ENCODE measurements at regions not wholly inside any gene's neighbourhood (a gene's known extent, or its start where the extent isn't known, plus 50 kb on each side); places are given as distances from the start of the nearest gene placed in this dataset.

DNA sequence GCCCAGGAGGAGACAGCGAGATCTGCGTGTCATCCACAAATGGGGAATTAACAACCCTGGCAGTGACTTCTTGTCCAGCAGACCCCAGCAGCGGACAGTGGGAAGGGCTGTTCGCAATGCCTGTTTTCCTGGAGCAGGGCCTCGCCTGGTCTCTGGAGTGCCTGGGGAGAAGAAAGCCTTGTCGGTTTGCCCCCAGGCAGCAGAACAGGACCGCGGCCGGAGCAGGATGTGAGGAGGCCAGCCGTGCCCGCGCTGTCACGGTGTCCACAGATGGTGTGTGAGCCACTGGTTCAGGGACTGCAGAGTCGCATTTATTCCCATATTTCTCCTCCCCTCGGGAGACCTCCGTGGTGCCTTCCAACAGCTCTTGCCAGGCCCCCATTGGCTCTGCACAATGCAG is 68.5 kb upstream of the GSE1 start:
- Histone ChIP-seq H3K4me1 (peaks cover 0 to 27% (median 6%) of the 10 kb centered on the region in 4 donors), H3K27ac (no peak overlapping the region), H3K4me3 (no peak overlapping the region), H3K36me3 (peaks cover 0 to 6% (median 0%) of the 10 kb centered on the region in 3 donors), H3K27me3 (no peaks in the 10 kb centered on the region), H3K9me3 (peaks cover 0 to 5% (median 1%) of the 10 kb centered on the region in 4 donors)
- WGBS, 2 donors, result 76 to 83% methylated on average over 16 of the region's 16 CpGs
- TF ChIP-seq POLR2A (IDR thresholded peaks at IDR 0.05) (no peak), EP300 (IDR thresholded peaks at IDR 0.05) (no peak)
- TF ChIP-seq, protein P1, sequence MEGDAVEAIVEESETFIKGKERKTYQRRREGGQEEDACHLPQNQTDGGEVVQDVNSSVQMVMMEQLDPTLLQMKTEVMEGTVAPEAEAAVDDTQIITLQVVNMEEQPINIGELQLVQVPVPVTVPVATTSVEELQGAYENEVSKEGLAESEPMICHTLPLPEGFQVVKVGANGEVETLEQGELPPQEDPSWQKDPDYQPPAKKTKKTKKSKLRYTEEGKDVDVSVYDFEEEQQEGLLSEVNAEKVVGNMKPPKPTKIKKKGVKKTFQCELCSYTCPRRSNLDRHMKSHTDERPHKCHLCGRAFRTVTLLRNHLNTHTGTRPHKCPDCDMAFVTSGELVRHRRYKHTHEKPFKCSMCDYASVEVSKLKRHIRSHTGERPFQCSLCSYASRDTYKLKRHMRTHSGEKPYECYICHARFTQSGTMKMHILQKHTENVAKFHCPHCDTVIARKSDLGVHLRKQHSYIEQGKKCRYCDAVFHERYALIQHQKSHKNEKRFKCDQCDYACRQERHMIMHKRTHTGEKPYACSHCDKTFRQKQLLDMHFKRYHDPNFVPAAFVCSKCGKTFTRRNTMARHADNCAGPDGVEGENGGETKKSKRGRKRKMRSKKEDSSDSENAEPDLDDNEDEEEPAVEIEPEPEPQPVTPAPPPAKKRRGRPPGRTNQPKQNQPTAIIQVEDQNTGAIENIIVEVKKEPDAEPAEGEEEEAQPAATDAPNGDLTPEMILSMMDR (IDR thresholded peaks at IDR 0.05), result no peak
- DNase-seq (ENCODE audit: low spot score in 2 of 2), result no peak

DNA sequence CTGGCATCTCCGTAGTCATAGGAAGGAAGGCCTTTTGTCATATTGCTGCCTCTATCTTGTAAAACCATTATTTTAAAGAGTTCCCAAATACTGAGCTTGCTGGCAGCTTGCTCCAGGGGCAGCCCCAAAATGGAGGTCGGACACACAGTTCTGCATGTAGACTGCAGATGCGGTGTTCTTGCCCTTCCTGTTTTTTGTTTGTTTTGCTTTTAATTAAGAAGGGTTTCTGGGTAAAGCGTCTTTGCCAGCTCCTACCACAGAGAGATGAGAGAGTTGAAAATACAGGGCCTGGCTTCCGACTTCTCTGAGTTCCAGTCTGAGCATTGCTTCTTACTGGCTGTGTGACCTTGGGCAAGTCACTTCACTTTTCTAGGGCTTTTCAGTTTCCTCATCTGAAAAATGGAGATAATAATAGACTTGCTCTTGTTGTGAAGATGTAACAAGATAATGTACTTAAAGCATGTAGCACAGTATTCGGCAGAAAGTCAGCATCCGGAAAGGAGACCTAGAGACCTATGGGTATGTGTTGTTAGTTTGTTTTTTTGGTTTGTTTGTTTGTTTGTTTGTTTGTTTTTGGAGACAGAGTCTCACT is 67.8 kb upstream of the GSE1 start:
- TF ChIP-seq EP300 (IDR thresholded peaks at IDR 0.05) (no peak), POLR2A (IDR thresholded peaks at IDR 0.05) (no peak)
- TF ChIP-seq, protein P1 (IDR thresholded peaks at IDR 0.05), result no peak
- Histone ChIP-seq H3K27me3 (no peaks in the 10 kb centered on the region), H3K9me3 (no peaks in the 10 kb centered on the region), H3K4me1 (peaks cover 0 to 27% (median 6%) of the 10 kb centered on the region in 4 donors), H3K4me3 (no peak overlapping the region), H3K36me3 (no peaks in the 10 kb centered on the region), H3K27ac (no peak overlapping the region)
- WGBS, 2 donors, result 87 to 89% methylated on average over 7 of the region's 7 CpGs
- DNase-seq (ENCODE audit: low spot score in 2 of 2), result no peak

DNA sequence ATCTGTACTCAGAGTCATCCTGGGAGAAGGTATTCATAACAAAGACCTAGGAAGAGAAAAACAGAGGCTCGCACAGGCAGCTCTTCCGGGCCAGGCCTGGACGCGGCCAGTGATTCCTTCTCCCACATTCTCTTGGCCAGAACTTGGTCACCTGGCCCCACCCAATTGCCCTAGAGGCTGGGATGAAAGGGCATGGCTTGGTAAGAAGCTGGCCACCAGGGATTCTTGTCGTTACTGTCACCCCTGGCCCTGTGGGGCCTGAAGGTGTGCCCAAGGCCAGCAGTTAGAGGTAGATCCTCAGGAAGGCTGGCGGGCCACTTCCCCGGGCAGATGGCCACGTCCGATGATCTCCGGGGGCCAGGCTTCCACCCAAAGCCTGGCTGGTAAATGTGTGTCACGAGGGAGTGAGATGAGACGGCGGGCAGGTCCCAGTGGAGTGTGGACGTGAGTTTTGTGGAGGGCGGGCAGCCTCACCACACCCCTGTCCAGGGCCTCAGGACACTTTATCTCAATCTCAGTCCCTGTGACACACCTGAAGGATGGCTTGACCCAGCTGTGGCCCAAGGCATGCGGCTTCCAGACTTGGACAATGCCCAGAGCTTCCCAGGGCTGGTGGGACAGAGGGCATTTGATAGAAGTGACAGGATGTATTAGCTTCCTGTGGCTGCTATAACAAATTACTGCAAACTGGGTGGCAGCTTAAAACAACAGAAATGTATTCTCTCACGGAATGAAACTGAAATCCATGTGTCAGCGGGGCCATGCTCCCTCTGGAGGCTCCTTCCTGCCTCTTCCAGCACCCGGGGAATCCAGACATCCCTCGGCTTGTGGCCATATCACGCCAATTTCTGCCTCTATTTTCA is 66.3 kb upstream of the GSE1 start:
- Histone ChIP-seq H3K4me1 (peaks cover 0 to 31% (median 3%) of the 10 kb centered on the region in 4 donors), H3K27me3 (no peaks in the 10 kb centered on the region), H3K4me3 (no peak overlapping the region), H3K9me3 (no peaks in the 10 kb centered on the region), H3K27ac (no peak overlapping the region), H3K36me3 (no peaks in the 10 kb centered on the region)
- 92 to 93% methylated on average over 19 to 21 of the region's 21 CpGs for WGBS, 2 donors
- no peak for TF ChIP-seq EP300 (IDR thresholded peaks at IDR 0.05)
- TF ChIP-seq, protein P1 (IDR thresholded peaks at IDR 0.05), result no peak
- TF ChIP-seq POLR2A (IDR thresholded peaks at IDR 0.05), result no peak
- no peak for DNase-seq (ENCODE audit: low spot score in 2 of 2)

DNA sequence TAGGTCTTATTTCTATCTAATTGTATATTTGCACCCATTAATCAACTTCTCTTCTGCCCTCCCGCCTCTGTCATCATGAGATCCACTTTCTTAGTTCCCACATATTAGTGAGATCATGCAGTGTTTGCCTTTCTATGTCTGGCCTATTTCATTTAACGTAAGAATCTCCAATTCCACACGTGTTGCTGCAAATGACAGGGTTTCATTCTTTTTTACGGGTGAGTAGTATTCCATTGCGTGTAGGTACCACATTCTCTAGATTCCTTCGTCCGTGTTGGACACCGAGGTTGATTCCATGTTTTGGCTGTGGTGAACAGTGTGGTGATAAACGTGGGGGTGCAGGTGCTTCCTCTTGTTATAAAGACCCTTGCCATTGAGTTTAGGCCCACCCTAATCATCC is 64.7 kb upstream of the GSE1 start:
- TF ChIP-seq, protein P1 (IDR thresholded peaks at IDR 0.05), result no peak
- TF ChIP-seq POLR2A (IDR thresholded peaks at IDR 0.05), result no peak
- no peak for TF ChIP-seq EP300 (IDR thresholded peaks at IDR 0.05)
- DNase-seq (ENCODE audit: low spot score in 2 of 2), result no peak
- no peaks in the 10 kb centered on the region for H3K27me3 ChIP-seq
- peaks cover 0 to 25% (median 0%) of the 10 kb centered on the region in 4 donors for H3K4me1 ChIP-seq
- WGBS, 2 donors, result 92% methylated on average over 9 of the region's 9 CpGs
- H3K36me3 ChIP-seq, result no peaks in the 10 kb centered on the region
- H3K27ac ChIP-seq, result no peak overlapping the region
- H3K4me3 ChIP-seq, result no peak overlapping the region
- no peaks in the 10 kb centered on the region for H3K9me3 ChIP-seq
